Mucosa of rectum (tissue), 2 donors: ENCODE measurements at regions not wholly inside any gene's neighbourhood (a gene's known extent, or its start where the extent isn't known, plus 50 kb on each side); places are given as distances from the start of the nearest gene placed in this dataset.
"Not testable (repeated sequence)": the region's sequence is repeated elsewhere in the genome, so short reads cannot be mapped to it uniquely, and the experiment has no call there.

ENCODE experiments used
- H3K27ac ChIP-seq, 2 donors: one replicate each; pipeline ENCODE4 v1.7.0; 2013; ENCODE audit warnings: inconsistent platforms in 2 of 2, low read depth in 2 of 2, low read length in 2 of 2
- H3K27me3 ChIP-seq, 2 donors: one replicate each; pipeline ENCODE4 v1.7.0; 2013; ENCODE audit warnings: low read length in 2 of 2; ENCODE audit not compliant: control insufficient read depth in 2 of 2, insufficient read depth in 2 of 2
- H3K36me3 ChIP-seq, 2 donors: one replicate each; pipeline ENCODE4 v1.7.0; 2013; ENCODE audit warnings: low read length in 2 of 2; ENCODE audit not compliant: control insufficient read depth in 2 of 2, insufficient read depth in 2 of 2
- H3K4me1 ChIP-seq, 2 donors: one replicate each; pipeline ENCODE4 v1.7.0; 2013; ENCODE audit warnings: low read length in 2 of 2, mild to moderate bottlenecking in 1 of 2; ENCODE audit not compliant: control insufficient read depth in 2 of 2, insufficient read depth in 2 of 2
- H3K4me3 ChIP-seq, 2 donors: one replicate each; pipeline ENCODE4 v1.7.0; 2013; ENCODE audit warnings: low read length in 2 of 2
- H3K9ac ChIP-seq, 2 donors: one replicate each; pipeline ENCODE4 v1.7.0; 2013; ENCODE audit warnings: low read length in 2 of 2, low read depth in 1 of 2, mild to moderate bottlenecking in 1 of 2
- H3K9me3 ChIP-seq, 2 donors: one replicate each; pipeline ENCODE4 v1.7.0; 2013; ENCODE audit warnings: low read length in 2 of 2; ENCODE audit not compliant: control insufficient read depth in 2 of 2
- donor health status: healthy.
- donor health status: Normal muscosa, but diverticular disease.

DNA sequence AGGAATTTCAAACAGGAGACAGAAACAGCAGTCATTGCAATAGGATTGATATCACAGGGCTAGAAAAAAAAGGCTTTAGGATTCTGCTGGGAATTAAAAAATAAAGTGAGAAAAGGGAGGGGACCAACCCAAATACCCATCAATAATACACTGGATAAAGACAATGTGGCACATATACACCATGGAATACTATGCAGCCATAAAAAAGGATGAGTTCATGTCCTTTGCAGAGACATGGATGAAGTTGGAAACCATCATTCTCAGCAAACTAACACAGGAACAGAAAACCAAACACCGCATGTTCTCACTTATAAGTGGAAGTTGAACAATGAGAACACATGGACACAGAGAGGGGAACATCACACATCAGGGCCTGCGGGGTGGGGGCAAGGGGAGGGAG, 86.9 kb upstream of the ODAD2 start:
- not testable (repeated sequence) for H3K4me1 ChIP-seq, H3K9me3 ChIP-seq, H3K27me3 ChIP-seq, H3K27ac ChIP-seq, H3K9ac ChIP-seq, H3K4me3 ChIP-seq, H3K36me3 ChIP-seq

DNA sequence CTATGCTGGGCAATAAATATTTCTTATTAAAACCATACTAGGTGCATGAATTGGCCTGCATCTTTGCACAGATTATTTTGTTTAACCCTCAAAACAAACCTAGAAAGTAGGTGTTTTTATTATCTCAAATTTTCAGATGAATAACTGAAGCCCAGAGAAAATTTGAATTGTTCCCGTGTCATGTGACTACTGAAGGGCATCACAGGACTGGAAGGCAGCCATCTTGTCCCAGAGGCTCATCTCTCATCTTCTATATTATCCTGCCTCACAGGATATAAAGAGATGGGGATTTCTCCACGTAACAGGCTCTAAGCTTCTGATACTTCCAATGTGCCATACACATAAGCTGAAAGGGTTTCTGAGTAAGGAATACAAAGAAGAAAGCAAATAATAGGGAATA, 84.0 kb upstream of the ODAD2 start:
- Histone ChIP-seq H3K36me3 (no peaks in the 10 kb centered on the region), H3K9ac (no peak overlapping the region)

DNA sequence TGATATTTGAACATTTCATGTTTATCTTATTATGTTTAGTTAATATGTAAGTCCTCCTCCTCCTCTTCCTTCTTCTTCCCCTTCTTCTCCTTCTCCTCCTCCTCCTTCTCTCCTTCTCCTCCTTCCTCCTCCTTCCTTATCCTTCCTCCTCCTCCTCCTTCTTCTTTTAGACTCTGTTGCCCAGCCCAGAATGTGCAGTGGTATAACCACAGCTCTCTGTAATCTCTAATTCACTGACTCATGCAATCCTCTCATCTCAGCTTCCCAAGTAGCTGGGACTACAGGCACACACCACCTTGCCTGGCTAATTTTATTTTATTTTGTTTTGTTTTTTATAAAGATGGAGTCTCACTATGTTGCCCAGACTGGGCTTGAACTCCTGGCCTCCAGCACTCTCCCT, 83.4 kb upstream of the ODAD2 start:
- no peaks in the 10 kb centered on the region for H3K9me3 ChIP-seq
- H3K4me1 ChIP-seq: no peaks in the 10 kb centered on the region
- no peak overlapping the region for H3K9ac ChIP-seq
- no peak overlapping the region for H3K27ac ChIP-seq
- no peak overlapping the region for H3K4me3 ChIP-seq
- no peaks in the 10 kb centered on the region for H3K27me3 ChIP-seq
- H3K36me3 ChIP-seq: no peaks in the 10 kb centered on the region

More for the DNA sequence above, 84.0 kb upstream of the ODAD2 start:
- Histone ChIP-seq H3K9me3 (no peaks in the 10 kb centered on the region), H3K4me3 (no peak overlapping the region), H3K27ac (no peak overlapping the region), H3K4me1 (no peaks in the 10 kb centered on the region), H3K27me3 (no peaks in the 10 kb centered on the region)

DNA sequence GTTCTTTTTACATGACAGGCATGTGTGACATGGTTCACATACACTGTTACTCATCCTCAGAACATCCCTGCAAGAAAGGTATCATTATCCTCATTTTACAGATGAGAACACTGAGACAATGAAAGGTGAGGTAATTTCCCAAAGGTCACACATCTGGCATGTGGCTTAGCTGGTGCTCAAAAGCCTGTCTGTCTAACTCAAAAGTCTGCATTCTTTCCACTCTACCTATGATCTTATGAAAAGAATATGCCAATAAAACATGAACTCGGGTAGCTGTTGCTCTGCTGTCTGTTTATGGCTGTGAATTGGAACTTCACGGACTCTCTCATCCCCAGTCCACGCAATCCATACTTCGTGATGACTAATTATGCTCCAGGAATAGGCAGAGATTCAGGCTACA, 79.0 kb upstream of the ODAD2 start:
- Histone ChIP-seq H3K36me3 (peaks cover 0 to 3% of the 10 kb centered on the region in 2 donors), H3K4me1 (no peaks in the 10 kb centered on the region), H3K27me3 (no peaks in the 10 kb centered on the region), H3K9me3 (no peaks in the 10 kb centered on the region), H3K4me3 (no peak overlapping the region), H3K9ac (no peak overlapping the region), H3K27ac (no peak overlapping the region)

DNA sequence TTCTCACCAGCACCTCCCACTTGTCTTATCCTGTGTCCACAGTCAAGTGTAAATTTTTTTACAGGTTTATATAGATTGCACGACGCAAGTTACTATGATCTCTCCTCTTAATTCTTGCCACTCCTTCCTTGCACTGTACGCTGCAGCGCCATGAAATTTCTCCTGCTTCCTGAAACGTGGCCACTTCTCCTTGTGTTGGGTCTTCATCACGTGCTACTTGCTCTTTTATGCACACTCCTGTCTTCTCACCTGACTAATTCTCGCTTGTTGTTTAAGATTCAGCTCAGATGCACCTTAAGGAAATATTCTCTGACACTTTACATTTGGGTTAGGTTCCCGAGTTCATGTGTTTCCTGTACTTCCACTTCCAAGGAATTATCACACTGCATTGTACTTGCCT, 76.5 kb upstream of the ODAD2 start:
- H3K27me3 ChIP-seq: no peaks in the 10 kb centered on the region
- no peaks in the 10 kb centered on the region for H3K9me3 ChIP-seq

DNA sequence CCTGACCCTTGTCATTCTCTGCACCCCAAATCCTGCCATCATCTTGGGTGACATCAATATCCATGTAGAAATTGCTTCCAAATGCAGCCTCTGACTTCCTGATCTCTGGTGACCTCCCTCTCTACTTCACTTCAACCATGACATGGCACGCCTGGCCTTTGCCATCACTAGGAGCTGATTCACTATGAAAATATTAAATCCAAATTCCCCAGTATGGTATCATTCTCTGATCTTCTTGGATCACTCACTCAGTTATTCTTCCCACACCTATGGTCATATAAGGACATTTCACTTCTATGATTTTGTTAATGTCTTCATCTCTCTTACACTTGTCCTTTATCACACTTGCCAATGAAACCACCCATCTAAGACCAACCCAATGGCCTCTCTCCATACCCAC, 73.7 kb upstream of the ODAD2 start:
- no peak overlapping the region for H3K9ac ChIP-seq
- H3K4me3 ChIP-seq: no peak overlapping the region
- H3K36me3 ChIP-seq: peaks cover 3 to 6% of the 10 kb centered on the region in 2 donors
- no peaks in the 10 kb centered on the region for H3K4me1 ChIP-seq
- H3K27me3 ChIP-seq: no peaks in the 10 kb centered on the region
- no peaks in the 10 kb centered on the region for H3K9me3 ChIP-seq
- no peak overlapping the region for H3K27ac ChIP-seq

More for the DNA sequence above, 76.5 kb upstream of the ODAD2 start:
- no peak overlapping the region for H3K27ac ChIP-seq
- no peaks in the 10 kb centered on the region for H3K4me1 ChIP-seq
- H3K36me3 ChIP-seq: peaks cover 3 to 4% of the 10 kb centered on the region in 2 donors
- H3K9ac ChIP-seq: no peak overlapping the region
- H3K4me3 ChIP-seq: no peak overlapping the region

DNA sequence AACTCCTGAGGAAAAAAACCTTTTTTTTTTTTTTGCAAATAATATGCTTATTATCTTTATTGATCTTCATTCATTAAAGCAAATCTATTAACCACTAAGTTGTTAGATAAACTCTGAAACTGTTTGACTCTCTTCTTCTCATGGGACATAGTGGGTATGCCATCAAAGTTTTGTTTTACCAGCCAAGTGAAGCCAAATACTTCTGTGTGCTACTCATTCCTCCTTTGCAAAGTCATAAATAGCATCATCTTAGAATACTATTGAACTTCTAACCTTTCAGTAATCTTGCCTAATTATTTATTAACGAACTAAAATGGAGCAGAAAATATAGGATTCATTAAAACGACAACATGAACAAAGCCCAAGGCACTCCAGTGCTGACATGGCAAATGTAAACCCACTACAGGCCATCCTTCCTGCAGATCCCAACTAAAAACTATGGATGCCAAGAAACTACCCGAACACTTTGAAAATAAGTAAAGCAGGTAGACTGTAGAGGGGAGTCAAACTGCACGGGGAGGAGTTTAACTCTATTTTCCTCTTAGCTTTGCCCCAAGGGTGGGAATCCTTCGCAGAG, 61.2 kb upstream of the ODAD2 start:
- no peaks in the 10 kb centered on the region for H3K27me3 ChIP-seq
- no peak overlapping the region for H3K4me3 ChIP-seq
- no peaks in the 10 kb centered on the region for H3K9me3 ChIP-seq
- no peak overlapping the region for H3K9ac ChIP-seq
- H3K27ac ChIP-seq: no peak overlapping the region
- peaks cover 6 to 11% of the 10 kb centered on the region in 2 donors for H3K36me3 ChIP-seq
- H3K4me1 ChIP-seq: no peaks in the 10 kb centered on the region

DNA sequence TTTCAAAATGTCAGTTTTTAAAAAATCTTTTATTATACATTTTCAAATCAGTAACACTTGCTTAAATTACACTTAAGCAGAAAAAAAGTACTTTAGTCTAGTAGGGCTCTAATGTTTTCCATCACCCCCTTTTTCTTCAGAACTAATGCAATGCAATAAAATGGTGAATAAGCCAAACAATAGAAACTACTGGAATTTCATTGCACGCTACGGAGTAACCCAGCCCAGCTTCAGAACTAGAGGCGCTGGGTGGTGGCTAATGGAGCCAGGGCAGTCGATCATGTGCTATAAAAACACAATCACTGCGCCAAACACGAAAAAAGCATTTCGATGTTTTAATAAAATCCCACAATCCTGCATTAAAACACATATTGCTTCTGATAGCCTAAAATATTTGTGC, 59.9 kb upstream of the ODAD2 start:
- no peaks in the 10 kb centered on the region for H3K27me3 ChIP-seq
- peaks cover 6 to 11% of the 10 kb centered on the region in 2 donors for H3K36me3 ChIP-seq
- no peak overlapping the region for H3K9ac ChIP-seq
- H3K9me3 ChIP-seq: no peaks in the 10 kb centered on the region
- no peak overlapping the region for H3K4me3 ChIP-seq
- H3K4me1 ChIP-seq: no peaks in the 10 kb centered on the region
- H3K27ac ChIP-seq: no peak overlapping the region

DNA sequence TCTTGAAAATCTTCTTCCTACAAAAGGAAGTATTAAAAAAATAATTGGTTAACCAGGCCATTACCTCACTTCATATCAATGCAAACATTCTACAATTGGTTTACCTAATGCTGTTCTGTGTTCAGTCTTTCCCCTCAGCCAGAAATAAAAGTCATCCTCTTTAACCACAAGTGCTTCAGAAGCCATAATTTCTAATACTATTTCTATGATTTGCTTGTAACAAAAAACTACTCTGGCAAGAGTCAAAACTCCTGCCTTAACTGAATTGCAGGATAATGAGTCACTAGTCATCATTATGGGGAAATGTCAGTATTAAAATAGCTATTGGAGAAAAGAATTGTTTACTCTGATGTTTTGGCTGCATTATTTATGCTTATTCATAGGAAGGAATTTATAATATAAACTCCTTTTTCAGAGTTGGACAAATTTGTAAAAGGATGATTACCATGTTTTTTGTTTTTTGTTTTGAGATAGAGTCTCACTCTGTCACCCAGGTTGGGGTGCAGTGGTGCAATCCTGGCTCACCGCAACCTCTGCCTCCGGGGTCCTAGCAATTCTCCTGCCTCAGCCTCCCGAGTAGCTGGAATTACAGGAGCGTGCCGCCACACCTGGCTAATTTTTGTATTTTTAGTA, 55.5 kb upstream of the ODAD2 start:
- no peak overlapping the region for H3K27ac ChIP-seq
- no peak overlapping the region for H3K9ac ChIP-seq
- H3K4me1 ChIP-seq: no peaks in the 10 kb centered on the region
- H3K27me3 ChIP-seq: no peaks in the 10 kb centered on the region
- peaks cover 6 to 11% of the 10 kb centered on the region in 2 donors for H3K36me3 ChIP-seq
- H3K4me3 ChIP-seq: no peak overlapping the region
- no peaks in the 10 kb centered on the region for H3K9me3 ChIP-seq

DNA sequence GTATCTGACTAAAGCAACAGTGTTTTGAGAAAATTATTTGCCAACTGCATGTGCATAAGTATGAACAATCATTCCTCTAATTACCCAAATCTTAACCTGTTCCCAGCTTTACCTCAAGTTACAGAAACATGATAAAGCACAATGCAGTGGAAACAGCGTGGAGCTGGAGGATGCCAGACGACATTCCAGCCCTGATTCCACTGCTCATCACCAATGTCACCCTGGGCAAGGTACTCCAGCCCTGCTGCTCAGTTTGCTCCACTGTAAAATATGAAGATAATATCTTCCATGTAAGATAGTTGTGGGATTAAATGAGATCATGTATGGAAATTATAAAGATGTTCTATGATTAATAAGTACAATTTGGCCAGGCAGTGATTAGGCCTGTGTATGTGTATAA, 50.4 kb upstream of the ODAD2 start:
- Histone ChIP-seq H3K27ac (no peak overlapping the region), H3K27me3 (no peaks in the 10 kb centered on the region), H3K9me3 (no peaks in the 10 kb centered on the region), H3K9ac (no peak overlapping the region), H3K4me1 (no peaks in the 10 kb centered on the region), H3K4me3 (no peak overlapping the region), H3K36me3 (no peaks in the 10 kb centered on the region)
